ENCODE measurements at regions not wholly inside any gene's neighbourhood (a gene's known extent, or its start where the extent isn't known, plus 50 kb on each side); places are given as distances from the start of the nearest gene placed in this dataset.

- Histone ChIP-seq H3K27ac (ENCODE audit: low read length, poor library complexity, severe bottlenecking) (no peak overlapping the region), H3K4me2 (ENCODE audit: low read length, poor library complexity, severe bottlenecking) (no peak overlapping the region), H2BK12ac (ENCODE audit: low read length in 2 of 2) (no peak overlapping the region), H4K8ac (ENCODE audit: low read length) (no peak overlapping the region), H3K4me1 (ENCODE audit: control insufficient read depth, insufficient read depth, low read depth, low read length) (no peaks in the 10 kb centered on the region), H2BK120ac (ENCODE audit: low read depth, low read length) (no peak overlapping the region), H2BK15ac (ENCODE audit: low read depth, poor library complexity, severe bottlenecking) (no peak overlapping the region), H3K23ac (ENCODE audit: low read length in 2 of 2) (no peak overlapping the region), H2BK5ac (ENCODE audit: low read depth, low read length, poor library complexity, severe bottlenecking) (no peak overlapping the region), H4K91ac (ENCODE audit: low read length) (no peak overlapping the region), H3K36me3 (ENCODE audit: control insufficient read depth in 1 of 2, insufficient read depth in 2 of 2, low read depth in 1 of 2, low read length in 2 of 2) (no peaks in the 10 kb centered on the region), H3K79me1 (replicated peaks; ENCODE audit: low read length, poor library complexity, severe bottlenecking) (no peaks in the 10 kb centered on the region), H3K18ac (ENCODE audit: low read depth in 1 of 2, low read length in 2 of 2) (no peak overlapping the region), H3K4me3 (ENCODE audit: insufficient read depth in 1 of 2, low read depth in 1 of 2, low read length in 2 of 2) (no peak overlapping the region), H3K27me3 (ENCODE audit: control insufficient read depth in 1 of 2, insufficient read depth in 1 of 2, low read length in 2 of 2) (no peaks in the 10 kb centered on the region), H2AK5ac (ENCODE audit: low read length, severe bottlenecking) (no peak overlapping the region), H3K14ac (ENCODE audit: low read length in 2 of 2) (no peak overlapping the region), H3K4ac (ENCODE audit: low read depth in 1 of 2, low read length in 2 of 2) (no peak overlapping the region), H3K9ac (ENCODE audit: low read length) (no peak overlapping the region), H2AFZ (ENCODE audit: low read depth, low read length) (no peak overlapping the region), H3K9me3 (ENCODE audit: control insufficient read depth, low read length) (no peaks in the 10 kb centered on the region)
- no peak for DNase-seq
- no CpG with 5 or more reads among the region's 1 CpG for WGBS
Observed at GRCh38 chr4:45650545-45650944, 473.3 kb downstream of the GABRG1 start.

- Histone ChIP-seq H3K27me3 (ENCODE audit: control insufficient read depth in 1 of 2, insufficient read depth in 1 of 2, low read length in 2 of 2) (no peaks in the 10 kb centered on the region), H2AK5ac (ENCODE audit: low read length, severe bottlenecking) (no peak overlapping the region), H3K14ac (ENCODE audit: low read length in 2 of 2) (no peak overlapping the region), H3K27ac (ENCODE audit: low read length, poor library complexity, severe bottlenecking) (no peak overlapping the region), H2BK5ac (ENCODE audit: low read depth, low read length, poor library complexity, severe bottlenecking) (no peak overlapping the region), H3K36me3 (ENCODE audit: control insufficient read depth in 1 of 2, insufficient read depth in 2 of 2, low read depth in 1 of 2, low read length in 2 of 2) (no peaks in the 10 kb centered on the region), H3K9ac (ENCODE audit: low read length) (no peak overlapping the region), H2BK15ac (ENCODE audit: low read depth, poor library complexity, severe bottlenecking) (no peak overlapping the region), H3K79me1 (replicated peaks; ENCODE audit: low read length, poor library complexity, severe bottlenecking) (no peaks in the 10 kb centered on the region), H3K9me3 (ENCODE audit: control insufficient read depth, low read length) (no peaks in the 10 kb centered on the region), H3K4me1 (ENCODE audit: control insufficient read depth, insufficient read depth, low read depth, low read length) (no peaks in the 10 kb centered on the region), H4K8ac (ENCODE audit: low read length) (no peak overlapping the region), H3K4me3 (ENCODE audit: insufficient read depth in 1 of 2, low read depth in 1 of 2, low read length in 2 of 2) (no peak overlapping the region), H2AFZ (ENCODE audit: low read depth, low read length) (no peak overlapping the region), H3K4me2 (ENCODE audit: low read length, poor library complexity, severe bottlenecking) (no peak overlapping the region), H3K18ac (ENCODE audit: low read depth in 1 of 2, low read length in 2 of 2) (no peak overlapping the region), H2BK12ac (ENCODE audit: low read length in 2 of 2) (no peak overlapping the region), H4K91ac (ENCODE audit: low read length) (no peak overlapping the region), H3K23ac (ENCODE audit: low read length in 2 of 2) (no peak overlapping the region), H2BK120ac (ENCODE audit: low read depth, low read length) (no peak overlapping the region), H3K4ac (ENCODE audit: low read depth in 1 of 2, low read length in 2 of 2) (no peak overlapping the region)
- DNase-seq = no peak
Observed at GRCh38 chr4:45648846-45649245, 475.0 kb downstream of the GABRG1 start.

GRCh38 chr4:45647823-45648222 is 476.0 kb downstream of the GABRG1 start:
- no peaks in the 10 kb centered on the region for H3K9me3 ChIP-seq (ENCODE audit: control insufficient read depth, low read length)
- H2AFZ ChIP-seq (ENCODE audit: low read depth, low read length) = no peak overlapping the region
- H3K4me3 ChIP-seq (ENCODE audit: insufficient read depth in 1 of 2, low read depth in 1 of 2, low read length in 2 of 2) = no peak overlapping the region
- H4K91ac ChIP-seq (ENCODE audit: low read length) = no peak overlapping the region
- H3K79me1 ChIP-seq (replicated peaks; ENCODE audit: low read length, poor library complexity, severe bottlenecking) = no peaks in the 10 kb centered on the region
- no peak overlapping the region for H3K27ac ChIP-seq (ENCODE audit: low read length, poor library complexity, severe bottlenecking)
- H2BK120ac ChIP-seq (ENCODE audit: low read depth, low read length) = no peak overlapping the region
- no peaks in the 10 kb centered on the region for H3K27me3 ChIP-seq (ENCODE audit: control insufficient read depth in 1 of 2, insufficient read depth in 1 of 2, low read length in 2 of 2)
- no peaks in the 10 kb centered on the region for H3K4me1 ChIP-seq (ENCODE audit: control insufficient read depth, insufficient read depth, low read depth, low read length)
- DNase-seq = no peak
- H3K23ac ChIP-seq (ENCODE audit: low read length in 2 of 2) = no peak overlapping the region
- H2BK15ac ChIP-seq (ENCODE audit: low read depth, poor library complexity, severe bottlenecking) = no peak overlapping the region
- no peak overlapping the region for H2BK5ac ChIP-seq (ENCODE audit: low read depth, low read length, poor library complexity, severe bottlenecking)
- H3K36me3 ChIP-seq (ENCODE audit: control insufficient read depth in 1 of 2, insufficient read depth in 2 of 2, low read depth in 1 of 2, low read length in 2 of 2) = no peaks in the 10 kb centered on the region
- no peak overlapping the region for H3K14ac ChIP-seq (ENCODE audit: low read length in 2 of 2)
- no peak overlapping the region for H4K8ac ChIP-seq (ENCODE audit: low read length)
- H3K18ac ChIP-seq (ENCODE audit: low read depth in 1 of 2, low read length in 2 of 2) = no peak overlapping the region
- H3K4ac ChIP-seq (ENCODE audit: low read depth in 1 of 2, low read length in 2 of 2) = no peak overlapping the region
- H3K4me2 ChIP-seq (ENCODE audit: low read length, poor library complexity, severe bottlenecking) = no peak overlapping the region
- no peak overlapping the region for H3K9ac ChIP-seq (ENCODE audit: low read length)
- no peak overlapping the region for H2BK12ac ChIP-seq (ENCODE audit: low read length in 2 of 2)
- no peak overlapping the region for H2AK5ac ChIP-seq (ENCODE audit: low read length, severe bottlenecking)

GRCh38 chr4:45646885-45647590 is 476.8 kb downstream of the GABRG1 start:
- Histone ChIP-seq H2AFZ (ENCODE audit: low read depth, low read length) (no peak overlapping the region), H2AK5ac (ENCODE audit: low read length, severe bottlenecking) (no peak overlapping the region), H3K79me1 (replicated peaks; ENCODE audit: low read length, poor library complexity, severe bottlenecking) (no peaks in the 10 kb centered on the region), H3K18ac (ENCODE audit: low read depth in 1 of 2, low read length in 2 of 2) (no peak overlapping the region), H3K14ac (ENCODE audit: low read length in 2 of 2) (no peak overlapping the region), H3K36me3 (ENCODE audit: control insufficient read depth in 1 of 2, insufficient read depth in 2 of 2, low read depth in 1 of 2, low read length in 2 of 2) (no peaks in the 10 kb centered on the region), H3K4ac (ENCODE audit: low read depth in 1 of 2, low read length in 2 of 2) (no peak overlapping the region), H3K9me3 (ENCODE audit: control insufficient read depth, low read length) (no peaks in the 10 kb centered on the region), H3K23ac (ENCODE audit: low read length in 2 of 2) (no peak overlapping the region), H2BK15ac (ENCODE audit: low read depth, poor library complexity, severe bottlenecking) (no peak overlapping the region), H2BK5ac (ENCODE audit: low read depth, low read length, poor library complexity, severe bottlenecking) (no peak overlapping the region), H3K4me3 (ENCODE audit: insufficient read depth in 1 of 2, low read depth in 1 of 2, low read length in 2 of 2) (no peak overlapping the region), H2BK12ac (ENCODE audit: low read length in 2 of 2) (no peak overlapping the region), H3K27me3 (ENCODE audit: control insufficient read depth in 1 of 2, insufficient read depth in 1 of 2, low read length in 2 of 2) (no peaks in the 10 kb centered on the region), H3K4me2 (ENCODE audit: low read length, poor library complexity, severe bottlenecking) (no peak overlapping the region), H3K4me1 (ENCODE audit: control insufficient read depth, insufficient read depth, low read depth, low read length) (no peaks in the 10 kb centered on the region), H4K8ac (ENCODE audit: low read length) (no peak overlapping the region), H4K91ac (ENCODE audit: low read length) (no peak overlapping the region), H2BK120ac (ENCODE audit: low read depth, low read length) (no peak overlapping the region), H3K27ac (ENCODE audit: low read length, poor library complexity, severe bottlenecking) (no peak overlapping the region), H3K9ac (ENCODE audit: low read length) (no peak overlapping the region)
- no peak for DNase-seq
- WGBS = 78% methylated on average over 5 of the region's 8 CpGs

All from mesenchymal stem cell (in vitro differentiated cells and primary cell).